HG03520 (cell line): ENCODE measurements at regions not wholly inside any gene's neighbourhood (a gene's known extent, or its start where the extent isn't known, plus 50 kb on each side); places are given as distances from the start of the nearest gene placed in this dataset.

Experiments
- ATAC-seq: cut with Tn5 transposase; IDR thresholded peaks from one replicate; pipeline ENCODE4 v1.9.1; 2021; ENCODE audit warnings: mild to moderate bottlenecking, moderate library complexity; ENCODE audit not compliant: unreplicated experiment

DNA sequence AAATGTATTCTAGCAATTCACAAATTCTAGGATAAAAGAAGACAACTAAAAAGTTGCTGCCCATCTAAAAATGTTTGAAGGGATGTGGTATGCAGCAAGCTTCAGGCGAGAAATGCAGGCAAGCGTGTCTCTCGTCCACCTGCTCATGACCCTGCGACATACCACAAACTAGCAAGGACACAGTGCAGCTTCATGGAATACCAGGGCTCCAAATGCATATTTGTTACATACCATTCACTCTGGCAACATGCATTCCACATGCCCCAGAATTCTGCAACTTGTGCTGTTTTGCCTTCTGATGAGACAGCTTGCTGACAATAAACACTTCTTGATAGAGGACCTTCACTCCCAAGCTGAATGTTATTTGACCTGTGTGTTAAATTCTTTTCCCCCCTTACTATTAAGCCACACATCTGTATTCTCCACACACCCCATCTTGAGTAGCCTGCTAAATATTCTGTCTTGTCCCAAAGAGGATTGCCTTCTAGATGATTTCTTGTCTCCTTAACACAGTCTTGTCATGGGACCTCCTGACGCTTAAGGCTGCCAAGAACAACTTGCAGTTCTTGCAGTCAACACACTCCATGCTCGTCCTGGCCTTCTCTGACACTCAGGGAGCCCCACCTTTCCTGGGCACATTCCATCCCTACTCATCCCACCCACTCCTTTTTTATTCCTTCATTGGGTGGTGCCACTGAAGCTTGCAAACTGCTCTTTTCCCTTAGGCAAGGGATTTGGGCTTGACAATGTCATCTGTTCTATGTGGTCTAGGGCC lies 340.5 kb downstream of the PIK3R1 start:
- ATAC-seq: no peak

DNA sequence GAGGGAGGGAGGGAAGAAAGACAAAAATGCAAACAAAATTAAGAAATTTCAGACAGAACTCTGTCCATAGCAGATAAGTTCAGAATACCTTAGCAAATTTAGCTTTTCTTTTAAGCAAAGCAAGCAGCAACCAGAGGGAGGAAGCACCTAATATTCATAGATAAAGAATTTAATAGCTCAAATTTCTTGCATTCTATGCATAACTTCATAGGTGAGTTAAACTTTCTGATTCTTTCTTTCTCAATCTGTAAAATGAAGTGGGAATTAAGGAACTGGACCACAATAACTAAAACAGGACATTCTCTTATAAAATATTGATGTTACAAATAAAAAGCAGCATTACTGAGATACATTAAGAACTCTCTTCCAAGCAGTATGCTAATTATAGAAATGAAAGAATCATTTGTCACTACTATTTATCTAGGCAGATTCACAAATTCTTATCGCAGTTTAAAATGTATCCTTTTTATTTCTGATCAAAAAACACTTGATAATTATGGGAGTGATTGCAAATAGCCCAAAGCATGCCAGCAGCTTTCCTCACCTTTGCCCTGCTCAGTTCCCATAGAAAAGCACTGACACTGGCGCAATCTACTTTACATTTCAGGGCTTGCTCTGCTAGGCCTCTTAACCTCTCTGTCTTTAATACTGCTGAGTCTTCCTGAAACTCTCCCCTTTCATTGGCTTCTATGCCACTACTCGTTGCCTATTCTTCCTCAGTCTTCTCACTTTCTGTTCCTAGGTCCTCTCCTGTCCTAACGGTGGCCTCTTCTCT lies 341.8 kb downstream of the PIK3R1 start:
- ATAC-seq: no peak

DNA sequence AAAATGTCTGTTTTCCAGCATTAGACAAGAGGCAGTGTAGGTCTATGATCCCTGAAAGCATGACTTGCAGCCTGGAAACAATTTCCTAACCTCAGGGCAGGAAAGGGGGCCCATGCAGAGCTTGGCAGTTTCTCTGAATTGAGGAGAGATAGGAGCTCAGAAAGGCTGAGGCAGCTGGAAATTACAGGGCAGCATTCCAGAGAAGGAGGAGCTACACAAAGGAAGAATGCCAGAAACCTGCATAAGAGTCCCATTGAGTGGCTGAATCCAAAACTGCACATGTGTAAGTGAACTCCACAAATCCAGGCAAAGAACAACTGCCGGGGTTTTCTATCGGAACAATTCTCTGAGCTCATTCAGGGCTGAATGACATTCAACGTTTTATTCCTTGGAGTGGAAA lies 346.8 kb downstream of the PIK3R1 start:
- ATAC-seq: no peak

DNA sequence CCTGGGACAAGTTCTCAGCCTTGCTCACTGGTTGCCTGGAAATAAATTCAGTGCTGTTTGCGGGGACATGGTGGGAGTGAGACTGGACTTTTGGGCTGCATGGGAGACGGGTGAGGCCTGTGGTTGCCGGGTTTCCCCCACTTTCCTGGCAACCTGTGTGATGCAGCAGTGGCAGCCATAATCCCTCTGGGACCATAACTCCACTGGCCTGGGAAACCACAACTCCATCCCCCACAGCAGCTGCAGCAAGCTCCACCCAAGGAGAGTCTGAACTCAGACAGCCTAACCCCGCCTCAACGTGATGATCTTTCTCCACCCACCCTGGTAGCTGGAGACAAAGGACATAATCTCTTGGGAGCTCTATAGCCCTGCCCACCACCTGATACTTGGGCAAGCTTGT lies 349.9 kb downstream of the PIK3R1 start:
- no peak for ATAC-seq

- ATAC-seq: no peak
Measured at GRCh38 chr5:68576805-68577204, 361.2 kb downstream of the PIK3R1 start.

- ATAC-seq: no peak
Measured at GRCh38 chr5:68582284-68582683, 366.7 kb downstream of the PIK3R1 start.

- no peak for ATAC-seq
Measured at GRCh38 chr5:68587171-68587570, 371.6 kb downstream of the PIK3R1 start.

- ATAC-seq: no peak
Measured at GRCh38 chr5:68591850-68592249, 376.3 kb downstream of the PIK3R1 start.

DNA sequence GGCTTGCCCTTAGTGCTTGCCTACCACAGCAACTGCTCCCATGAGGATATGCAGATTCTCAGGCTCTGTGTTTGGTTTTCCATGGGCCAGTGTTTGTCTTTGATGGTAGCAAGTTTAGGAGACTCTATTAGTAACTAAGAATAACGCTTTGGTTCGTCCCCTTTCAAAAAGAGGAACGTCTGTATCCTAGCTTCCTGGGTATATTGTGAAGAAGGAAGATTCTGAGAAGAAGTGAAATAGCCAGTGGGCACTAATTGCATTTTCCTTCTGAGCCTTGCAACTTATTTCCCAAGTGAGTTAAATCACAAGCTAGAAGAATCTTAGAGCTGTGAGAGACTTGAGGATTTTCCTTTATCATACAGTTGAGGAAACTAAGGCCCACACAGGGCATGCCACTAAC lies 376.8 kb downstream of the PIK3R1 start:
- ATAC-seq: no peak

- no peak for ATAC-seq
Measured at GRCh38 chr5:68593211-68593671, 377.7 kb downstream of the PIK3R1 start.

- ATAC-seq: no peak
Measured at GRCh38 chr5:68612972-68613371, 397.4 kb downstream of the PIK3R1 start.

GRCh38 chr5:68618501-68618900 lies 402.9 kb downstream of the PIK3R1 start:
- no peak for ATAC-seq

DNA sequence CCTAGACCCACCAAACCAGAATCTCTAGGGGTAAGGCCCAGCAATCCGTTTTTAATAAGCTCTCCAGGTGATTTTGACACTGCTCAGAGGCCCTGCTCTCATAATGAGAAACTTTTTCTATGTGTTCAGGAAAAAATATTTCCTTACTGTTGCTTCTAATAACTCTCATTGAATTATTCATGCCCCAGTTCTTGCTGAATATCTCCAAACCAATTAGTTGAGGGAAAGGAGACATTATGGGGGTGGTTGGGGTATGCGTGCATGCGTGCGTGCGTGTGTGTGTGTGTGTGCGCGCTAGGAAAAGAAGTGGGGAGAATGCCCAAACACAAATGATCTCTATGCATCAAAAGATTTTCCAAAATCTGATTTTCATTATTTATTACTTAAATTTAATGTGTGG lies 411.4 kb downstream of the PIK3R1 start:
- ATAC-seq: no peak

GRCh38 chr5:68628082-68628814 lies 412.7 kb downstream of the PIK3R1 start:
- ATAC-seq: no peak

GRCh38 chr5:68630354-68630753 lies 414.8 kb downstream of the PIK3R1 start:
- no peak for ATAC-seq

DNA sequence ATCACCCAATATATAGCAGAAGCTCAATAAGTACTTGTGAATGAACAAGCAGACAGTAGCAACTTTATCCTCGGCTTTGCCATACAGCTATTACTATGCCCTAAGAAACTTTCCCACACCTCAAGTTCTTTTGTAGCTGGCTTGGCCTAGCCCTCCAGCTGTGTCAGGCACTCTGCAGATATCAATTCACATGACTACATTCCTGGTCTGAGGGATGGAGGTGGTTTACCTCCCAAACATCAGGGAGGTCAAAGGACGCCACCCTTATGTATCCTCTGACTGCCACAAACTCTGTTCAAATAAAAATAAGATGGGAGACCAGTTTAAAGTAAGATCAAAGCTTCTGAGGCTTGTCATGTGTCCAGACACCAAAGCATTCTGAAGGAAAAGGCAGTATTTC lies 416.3 kb downstream of the PIK3R1 start:
- no peak for ATAC-seq

DNA sequence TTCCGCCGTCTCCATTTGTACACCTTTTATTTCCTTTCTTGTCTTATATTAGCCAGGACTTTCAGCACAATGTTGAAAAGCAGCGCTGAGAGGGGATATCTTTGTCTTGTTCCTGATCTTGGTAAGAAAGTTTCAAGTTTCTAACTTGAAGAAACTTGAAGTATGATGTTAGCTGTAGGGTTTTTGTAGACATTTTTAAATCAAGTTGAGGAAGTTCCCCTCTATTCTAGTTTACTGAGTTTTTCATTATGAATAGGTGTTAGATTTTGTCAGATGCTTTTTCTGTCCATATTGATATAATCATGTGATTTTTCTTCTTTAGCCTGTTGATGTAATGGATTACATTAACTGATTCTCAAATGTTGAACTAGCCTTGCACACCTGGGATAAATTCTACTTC lies 425.7 kb downstream of the PIK3R1 start:
- no peak for ATAC-seq

DNA sequence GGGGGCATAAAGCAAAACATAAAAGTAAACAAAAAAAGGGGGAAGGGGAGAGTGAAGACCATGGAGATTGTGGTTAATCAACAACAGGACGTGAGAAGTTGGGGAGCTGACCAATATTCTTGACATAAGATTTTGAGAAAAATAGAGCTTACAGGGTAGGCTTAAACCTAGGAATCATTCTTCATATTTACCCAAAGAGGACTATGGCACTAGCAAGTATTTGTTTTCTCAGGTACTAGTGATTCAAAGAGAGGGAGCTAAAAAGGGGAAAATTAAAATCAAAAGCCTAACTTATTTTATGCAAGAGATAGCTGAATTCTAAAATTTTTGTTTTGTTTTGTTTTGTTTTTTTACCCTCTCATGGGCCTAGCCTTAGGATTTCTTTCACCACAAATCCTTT lies 427.5 kb downstream of the PIK3R1 start:
- no peak for ATAC-seq

GRCh38 chr5:68644971-68645370 lies 429.4 kb downstream of the PIK3R1 start:
- ATAC-seq: peak; percentile 95

DNA sequence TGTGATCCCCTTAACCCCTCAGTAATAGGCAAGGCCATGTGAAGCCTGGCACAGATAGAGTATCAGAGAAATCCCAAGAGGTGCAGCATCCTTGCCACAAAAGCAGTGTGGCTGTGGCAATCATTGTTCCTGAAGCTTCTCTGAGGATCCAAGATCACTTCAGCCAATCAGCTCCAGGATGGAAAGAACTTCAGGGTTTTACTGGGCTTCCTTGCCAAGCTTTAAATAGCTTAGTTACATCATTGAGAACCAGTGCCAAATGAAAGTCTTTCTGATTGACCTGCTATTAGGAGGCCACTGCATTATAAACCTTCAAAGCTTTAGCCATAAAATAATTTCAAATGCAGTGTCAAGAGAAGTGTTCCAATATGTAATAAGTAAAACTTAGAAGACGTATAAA lies 430.6 kb downstream of the PIK3R1 start:
- ATAC-seq: no peak

- ATAC-seq: no peak
Measured at GRCh38 chr5:68647743-68648142, 432.2 kb downstream of the PIK3R1 start.
